OCI-LY7 (cell line): ENCODE measurements at regions not wholly inside any gene's neighbourhood (a gene's known extent, or its start where the extent isn't known, plus 50 kb on each side); places are given as distances from the start of the nearest gene placed in this dataset.
"Not testable (repeated sequence)": the region's sequence is repeated elsewhere in the genome, so short reads cannot be mapped to it uniquely, and the experiment has no call there.

Source experiments
- BruUV-seq: library from RNA; stranded (reverse); fragments of 400-500 nt; replicated peaks from 2 replicates; lab custom pipeline; 2021; lab: Mats Ljungman, UMichigan
- CTCF ChIA-PET: fragments of 300-600 bp; sonication (Branson Sonifier 250); formaldehyde crosslinking; loops from one replicate; lab custom pipeline; 2022; ENCODE audit warnings: antibody characterized with exemption; ENCODE audit not compliant: unreplicated experiment; lab: Charles Lee
- POLR2A ChIA-PET: fragments of 300-600 bp; sonication (Branson Sonifier 250); formaldehyde crosslinking; loops from one replicate; lab custom pipeline; 2022; ENCODE audit warnings: antibody characterized with exemption; lab: Charles Lee
- DNase-seq: peaks from one replicate; pipeline ENCODE4 v3.0.0-alpha.2; 2015; ENCODE audit warnings: low spot score
- H2AFZ ChIP-seq: fragments of 200-600 bp; sonication (generic), shearing (Covaris generic); 2 replicates; pipeline ENCODE4 v1.6.1; 2014; ENCODE audit warnings: mild to moderate bottlenecking, antibody characterized with exemption, low read length, moderate library complexity
- H3K27ac ChIP-seq: fragments of 200-600 bp; sonication (generic); 2 replicates; pipeline ENCODE4 v1.5.1; 2014; ENCODE audit warnings: mixed run types, low read depth, mild to moderate bottlenecking, moderate library complexity, low read length, inconsistent platforms; ENCODE audit not compliant: poor library complexity, severe bottlenecking
- H3K36me3 ChIP-seq: fragments of 200-600 bp; sonication (generic); 2 replicates; pipeline ENCODE4 v1.6.1; 2014; ENCODE audit warnings: mild to moderate bottlenecking, antibody characterized with exemption, low read length, moderate library complexity, mixed read lengths; ENCODE audit not compliant: insufficient read depth
- H3K4me1 ChIP-seq: fragments of 200-600 bp; sonication (generic); 2 replicates; pipeline ENCODE4 v1.5.1; 2014; ENCODE audit warnings: mild to moderate bottlenecking, low read length; ENCODE audit not compliant: insufficient read depth, poor library complexity, severe bottlenecking
- H3K4me2 ChIP-seq: fragments of 200-600 bp; sonication (generic); 2 replicates; pipeline ENCODE4 v1.6.1; 2014; ENCODE audit warnings: mild to moderate bottlenecking, low read length
- H3K4me3 ChIP-seq: fragments of 200-600 bp; sonication (generic); 2 replicates; pipeline ENCODE4 v1.5.1; 2014; ENCODE audit warnings: mild to moderate bottlenecking, low read depth, low read length; ENCODE audit not compliant: poor library complexity, severe bottlenecking
- H3K79me2 ChIP-seq: fragments of 200-600 bp; sonication (generic); 2 replicates; pipeline ENCODE4 v1.6.1; 2016; ENCODE audit warnings: low read depth, mild to moderate bottlenecking, low read length, moderate library complexity, mixed read lengths; ENCODE audit not compliant: insufficient read depth
- H3K9me2 ChIP-seq: fragments of 200-600 bp; sonication (generic); 2 replicates; pipeline ENCODE4 v1.6.1; 2016; ENCODE audit warnings: mild to moderate bottlenecking, low read length, mixed read lengths; ENCODE audit not compliant: insufficient read depth
- H3K9me3 ChIP-seq: fragments of 200-600 bp; sonication (generic); 2 replicates; pipeline ENCODE4 v1.6.1; 2014; ENCODE audit warnings: mild to moderate bottlenecking, mixed run types, low read length, mixed read lengths
- H4K20me1 ChIP-seq: fragments of 200-600 bp; sonication (generic); 2 replicates; pipeline ENCODE4 v1.6.1; 2014; ENCODE audit warnings: mild to moderate bottlenecking, antibody characterized with exemption, low read length, moderate library complexity, mixed read lengths; ENCODE audit not compliant: insufficient read depth
- CTCF ChIP-seq: fragments of 200-600 bp; sonication (generic); conservative IDR thresholded peaks from 2 replicates; pipeline ENCODE4 v1.5.1; 2014; ENCODE audit warnings: mild to moderate bottlenecking, antibody characterized with exemption, low read length, moderate library complexity, mixed read lengths
- EZH2phosphoT487 ChIP-seq: fragments of 200-600 bp; sonication (generic); IDR thresholded peaks from 2 replicates; pipeline ENCODE4 v1.6.1; 2018; ENCODE audit warnings: low read depth, borderline replicate concordance, mild to moderate bottlenecking, mixed run types, antibody characterized with exemption, low read length, moderate library complexity, mixed read lengths
- intact Hi-C: fragments of 100-400 bp; cut with micrococcal nuclease; formaldehyde crosslinking; loops from one replicate; pipeline ENCODE4 v1.10.0; 2022; ENCODE audit not compliant: unreplicated experiment

GRCh38 chr7:150000780-150001599, 127.2 kb downstream of the ATP6V0E2 start:
- H2AFZ ChIP-seq, H3K4me1 ChIP-seq, CTCF ChIA-PET, H3K9me2 ChIP-seq, H3K4me3 ChIP-seq, H3K4me2 ChIP-seq, DNase-seq, intact Hi-C loops, H3K27ac ChIP-seq, H3K36me3 ChIP-seq, H3K9me3 ChIP-seq, POLR2A ChIA-PET, BruUV-seq, H3K79me2 ChIP-seq, H4K20me1 ChIP-seq: not testable (repeated sequence)
- TF ChIP-seq CTCF: peak; percentile 41

- CTCF ChIA-PET: no interaction called here
- Histone ChIP-seq H4K20me1 (no peaks in the 10 kb centered on the region), H3K36me3 (no peaks in the 10 kb centered on the region), H3K4me2 (no peak overlapping the region), H3K4me3 (no peak overlapping the region), H3K79me2 (no peaks in the 10 kb centered on the region), H2AFZ (no peak overlapping the region), H3K4me1 (no peaks in the 10 kb centered on the region), H3K9me2 (no peaks in the 10 kb centered on the region), H3K9me3 (no peaks in the 10 kb centered on the region), H3K27ac (no peak overlapping the region)
- BruUV-seq: no TSS peak
- POLR2A ChIA-PET: no interaction called here
- no peak for DNase-seq
- TF ChIP-seq CTCF: no peak
- no peak for TF ChIP-seq EZH2phosphoT487
- intact Hi-C loops: no loop called here
These were observed 129.6 kb downstream of the ATP6V0E2 start for GRCh38 chr7:150003304-150003810.

GRCh38 chr7:150003973-150004372, 130.2 kb downstream of the ATP6V0E2 start:
- intact Hi-C loops, H3K79me2 ChIP-seq, H3K27ac ChIP-seq, BruUV-seq, H3K4me2 ChIP-seq, H3K4me1 ChIP-seq, H3K9me2 ChIP-seq, H3K9me3 ChIP-seq, CTCF ChIA-PET, H4K20me1 ChIP-seq, H3K4me3 ChIP-seq, H2AFZ ChIP-seq, DNase-seq, H3K36me3 ChIP-seq, POLR2A ChIA-PET: not testable (repeated sequence)

- H3K4me2 ChIP-seq, H3K79me2 ChIP-seq, H3K4me1 ChIP-seq, H3K36me3 ChIP-seq, POLR2A ChIA-PET, H3K4me3 ChIP-seq, H3K27ac ChIP-seq, BruUV-seq, H3K9me3 ChIP-seq, H4K20me1 ChIP-seq, CTCF ChIA-PET, intact Hi-C loops, H2AFZ ChIP-seq, H3K9me2 ChIP-seq, DNase-seq: not testable (repeated sequence)
These were observed 131.1 kb downstream of the ATP6V0E2 start for GRCh38 chr7:150004843-150005242.

- H3K9me2 ChIP-seq, CTCF ChIA-PET, H3K27ac ChIP-seq, H3K4me1 ChIP-seq, H3K9me3 ChIP-seq, H3K36me3 ChIP-seq, H3K4me2 ChIP-seq, POLR2A ChIA-PET, H3K4me3 ChIP-seq, intact Hi-C loops, BruUV-seq, H3K79me2 ChIP-seq, H2AFZ ChIP-seq, H4K20me1 ChIP-seq, DNase-seq: not testable (repeated sequence)
These were observed 136.0 kb downstream of the ATP6V0E2 start for GRCh38 chr7:150009620-150010303.
